ENCODE measurements at regions not wholly inside any gene's neighbourhood (a gene's known extent, or its start where the extent isn't known, plus 50 kb on each side); places are given as distances from the start of the nearest gene placed in this dataset.

DNA sequence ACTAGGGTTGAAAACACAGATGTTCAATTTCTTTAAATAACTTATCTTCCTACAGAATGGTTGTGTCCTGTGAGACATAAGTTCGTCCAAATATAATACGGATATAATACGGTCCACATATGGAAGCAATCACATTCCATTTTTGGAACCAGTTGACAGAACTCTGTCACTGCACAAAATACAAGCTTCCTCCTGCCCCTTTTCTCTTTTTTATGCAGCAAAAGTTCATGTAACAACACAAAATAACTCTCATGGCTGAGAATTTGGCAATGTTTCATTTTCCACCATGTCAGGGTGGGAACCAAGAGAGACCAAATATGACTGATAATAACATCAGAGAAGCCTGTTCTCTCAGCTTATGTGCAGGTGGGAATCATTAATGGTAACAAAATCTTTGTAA, 158.1 kb upstream of the ZNF385D start (continued):
- TF ChIP-seq, protein P1, sequence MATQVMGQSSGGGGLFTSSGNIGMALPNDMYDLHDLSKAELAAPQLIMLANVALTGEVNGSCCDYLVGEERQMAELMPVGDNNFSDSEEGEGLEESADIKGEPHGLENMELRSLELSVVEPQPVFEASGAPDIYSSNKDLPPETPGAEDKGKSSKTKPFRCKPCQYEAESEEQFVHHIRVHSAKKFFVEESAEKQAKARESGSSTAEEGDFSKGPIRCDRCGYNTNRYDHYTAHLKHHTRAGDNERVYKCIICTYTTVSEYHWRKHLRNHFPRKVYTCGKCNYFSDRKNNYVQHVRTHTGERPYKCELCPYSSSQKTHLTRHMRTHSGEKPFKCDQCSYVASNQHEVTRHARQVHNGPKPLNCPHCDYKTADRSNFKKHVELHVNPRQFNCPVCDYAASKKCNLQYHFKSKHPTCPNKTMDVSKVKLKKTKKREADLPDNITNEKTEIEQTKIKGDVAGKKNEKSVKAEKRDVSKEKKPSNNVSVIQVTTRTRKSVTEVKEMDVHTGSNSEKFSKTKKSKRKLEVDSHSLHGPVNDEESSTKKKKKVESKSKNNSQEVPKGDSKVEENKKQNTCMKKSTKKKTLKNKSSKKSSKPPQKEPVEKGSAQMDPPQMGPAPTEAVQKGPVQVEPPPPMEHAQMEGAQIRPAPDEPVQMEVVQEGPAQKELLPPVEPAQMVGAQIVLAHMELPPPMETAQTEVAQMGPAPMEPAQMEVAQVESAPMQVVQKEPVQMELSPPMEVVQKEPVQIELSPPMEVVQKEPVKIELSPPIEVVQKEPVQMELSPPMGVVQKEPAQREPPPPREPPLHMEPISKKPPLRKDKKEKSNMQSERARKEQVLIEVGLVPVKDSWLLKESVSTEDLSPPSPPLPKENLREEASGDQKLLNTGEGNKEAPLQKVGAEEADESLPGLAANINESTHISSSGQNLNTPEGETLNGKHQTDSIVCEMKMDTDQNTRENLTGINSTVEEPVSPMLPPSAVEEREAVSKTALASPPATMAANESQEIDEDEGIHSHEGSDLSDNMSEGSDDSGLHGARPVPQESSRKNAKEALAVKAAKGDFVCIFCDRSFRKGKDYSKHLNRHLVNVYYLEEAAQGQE (IDR thresholded peaks at IDR 0.05; ENCODE audit: low read depth), result no peak
- no peak for TF ChIP-seq CEBPB (IDR thresholded peaks at IDR 0.05; ENCODE audit: low read depth)
- TF ChIP-seq, protein P2, sequence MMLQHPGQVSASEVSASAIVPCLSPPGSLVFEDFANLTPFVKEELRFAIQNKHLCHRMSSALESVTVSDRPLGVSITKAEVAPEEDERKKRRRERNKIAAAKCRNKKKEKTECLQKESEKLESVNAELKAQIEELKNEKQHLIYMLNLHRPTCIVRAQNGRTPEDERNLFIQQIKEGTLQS (IDR thresholded peaks at IDR 0.05), result no peak
- TF ChIP-seq, protein P3, sequence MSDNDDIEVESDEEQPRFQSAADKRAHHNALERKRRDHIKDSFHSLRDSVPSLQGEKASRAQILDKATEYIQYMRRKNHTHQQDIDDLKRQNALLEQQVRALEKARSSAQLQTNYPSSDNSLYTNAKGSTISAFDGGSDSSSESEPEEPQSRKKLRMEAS (IDR thresholded peaks at IDR 0.05), result no peak
- no peak for TF ChIP-seq POLR2AphosphoS5 (IDR thresholded peaks at IDR 0.05; ENCODE audit: low read depth, low read length)

DNA sequence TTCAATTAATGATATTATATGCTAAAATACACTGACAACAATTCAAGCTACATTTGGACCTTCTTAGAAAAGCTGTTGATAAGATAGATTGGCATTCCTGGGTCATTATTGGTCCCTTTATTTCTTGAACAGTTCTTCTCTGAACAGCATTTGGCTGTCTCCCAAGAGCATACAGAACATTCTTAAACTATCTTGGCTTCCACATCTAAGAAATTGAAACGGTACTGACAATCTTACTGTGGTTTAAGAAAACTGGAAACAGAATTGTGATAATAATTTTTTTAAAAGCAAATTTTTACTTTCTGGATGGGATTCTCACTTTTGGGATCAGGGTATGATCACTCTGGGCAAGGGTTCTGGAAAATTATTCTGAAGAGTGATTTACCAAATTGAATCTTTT, 161.7 kb upstream of the ZNF385D start:
- Histone ChIP-seq H3K9ac (ENCODE audit: low read length) (no peak overlapping the region), H4K20me1 (ENCODE audit: insufficient read depth) (no peaks in the 10 kb centered on the region), H3K4me2 (ENCODE audit: low read length) (no peak overlapping the region), H3K36me3 (ENCODE audit: control insufficient read depth in 1 of 2, insufficient read depth in 2 of 2, low read length in 2 of 2) (no peaks in the 10 kb centered on the region), H3K9me2 (ENCODE audit: insufficient read depth) (no peaks in the 10 kb centered on the region), H3K79me2 (ENCODE audit: insufficient read depth, low read length) (no peaks in the 10 kb centered on the region), H2AFZ (ENCODE audit: low read depth, low read length, poor library complexity, severe bottlenecking) (no peak overlapping the region), H3K27me3 (ENCODE audit: insufficient read depth, low read length) (no peaks in the 10 kb centered on the region), H3K4me3 (replicated peaks in 1 of 2; ENCODE audit: low read depth in 1 of 2, low read length in 2 of 2) (no peak overlapping the region), H3K27ac (ENCODE audit: low read depth, low read length) (no peak overlapping the region), H3K4me1 (ENCODE audit: control insufficient read depth in 1 of 2, insufficient read depth in 2 of 2, low read length in 2 of 2) (no peaks in the 10 kb centered on the region), H3K9me3 (ENCODE audit: control insufficient read depth in 1 of 2, insufficient read depth in 1 of 2, low read depth in 1 of 2, low read length in 2 of 2) (peaks cover 3 to 7% of the 10 kb centered on the region in 2 experiments; a peak in 2 of 4 replicates)
- no peak for TF ChIP-seq EZH2 (IDR thresholded peaks at IDR 0.05)
- TF ChIP-seq EGR1 (IDR thresholded peaks at IDR 0.05; ENCODE audit: low read depth), result no peak
- TF ChIP-seq SP1 (IDR thresholded peaks at IDR 0.05; ENCODE audit: low read depth), result no peak
- TF ChIP-seq, protein P2 (IDR thresholded peaks at IDR 0.05), result no peak
- no peak for TF ChIP-seq TCF7L2 (IDR thresholded peaks at IDR 0.05; ENCODE audit: borderline replicate concordance, extremely low read depth, insufficient read depth, insufficient read length)
- no peak for TF ChIP-seq POLR2AphosphoS5 (IDR thresholded peaks at IDR 0.05; ENCODE audit: low read depth, low read length)
- TF ChIP-seq YY1 (IDR thresholded peaks at IDR 0.05; ENCODE audit: extremely low read depth, insufficient replicate concordance, low read depth, low read length), result no peak
- no peak for TF ChIP-seq CTCF (IDR thresholded peaks at IDR 0.05 in 2 of 3, conservative IDR thresholded peaks at IDR 0.05 in 1 of 3; ENCODE audit: borderline replicate concordance in 1 of 3, insufficient read depth in 1 of 3, low read depth in 2 of 3, low read length in 2 of 3)
- TF ChIP-seq ZFX (IDR thresholded peaks at IDR 0.05), result no peak
- TF ChIP-seq CEBPB (IDR thresholded peaks at IDR 0.05; ENCODE audit: low read depth), result no peak
- no peak for TF ChIP-seq ELF1 (IDR thresholded peaks at IDR 0.05; ENCODE audit: borderline replicate concordance, low read depth)
- intact Hi-C loops (cut with micrococcal nuclease), result no loop called here
- no peak for DNase-seq (ENCODE audit: low read depth, low spot score)
- RAD21 ChIA-PET (ENCODE audit: low non-redundant PET in 1 of 2, low total read pairs in 2 of 2, uncharacterized antibody in 2 of 2, unreplicated experiment in 2 of 2), result no interaction called here
- no peak for ATAC-seq
- POLR2A ChIA-PET, result no interaction called here
- BruUV-seq (replicated peaks), result no TSS peak
- CTCF ChIA-PET, result no interaction called here
